ENCODE measurements at regions not wholly inside any gene's neighbourhood (a gene's known extent, or its start where the extent isn't known, plus 50 kb on each side); places are given as distances from the start of the nearest gene placed in this dataset.

DNA sequence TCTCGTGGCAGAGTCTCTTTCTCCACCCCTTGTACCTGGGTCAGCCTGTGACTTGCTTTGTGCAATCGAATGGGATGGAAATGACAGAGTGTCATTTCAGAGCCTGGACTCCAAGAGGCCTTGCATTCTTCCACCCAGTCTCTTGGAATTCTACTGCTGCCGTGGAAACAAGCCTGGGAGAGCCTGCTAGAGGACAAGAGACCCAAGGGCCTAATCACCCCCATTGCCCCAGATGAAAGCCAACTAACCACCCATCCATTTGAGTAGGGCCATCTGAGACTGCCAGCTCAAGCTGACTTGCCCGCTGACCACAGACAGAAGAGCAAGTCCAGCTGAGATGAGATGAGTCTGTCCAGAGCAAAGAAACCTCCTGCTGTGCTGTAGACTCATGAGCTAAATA lies 201.6 kb downstream of the PTPRU start:
- no peak overlapping the region for H3K9ac ChIP-seq (ENCODE audit: extremely low read depth, low read length, poor library complexity, severe bottlenecking)
- DNase-seq = peak; percentile 16
- no peaks in the 10 kb centered on the region for H3K27me3 ChIP-seq (ENCODE audit: control insufficient read depth, insufficient read depth, low read length, poor library complexity, severe bottlenecking)
- Mint-ChIP-seq H3K4me1 (peaks cover 15% of the 10 kb centered on the region), H3K9me3 (no peaks in the 10 kb centered on the region), H3K4me3 (no peak overlapping the region), H3K36me3 (ENCODE audit: low read depth) (no peaks in the 10 kb centered on the region), H3K27me3 (ENCODE audit: insufficient read depth) (peaks cover 2% of the 10 kb centered on the region), H3K27ac (no peak overlapping the region)
- WGBS, 2 experiments (ENCODE audit: insufficient coverage in 1 of 2, insufficient read length in 1 of 2) = 56 to 90% methylated on average over 3 to 4 of the region's 4 CpGs
- H3K4me3 ChIP-seq (ENCODE audit: low read length) = no peak overlapping the region
- H3K4me1 ChIP-seq (ENCODE audit: control insufficient read depth, insufficient read depth, low read length) = peaks cover 10% of the 10 kb centered on the region
- TF ChIP-seq CTCF (conservative IDR thresholded peaks at IDR 0.05) = no peak
- no peak overlapping the region for H3K27ac ChIP-seq (ENCODE audit: low read depth, low read length)
- H3K9me3 ChIP-seq (ENCODE audit: control insufficient read depth, low read length) = no peaks in the 10 kb centered on the region
- no peaks in the 10 kb centered on the region for H3K36me3 ChIP-seq (ENCODE audit: control insufficient read depth, insufficient read depth, low read length)

GRCh38 chr1:29436181-29436785 lies 200.0 kb downstream of the PTPRU start:
- H3K4me3 Mint-ChIP-seq = no peak overlapping the region
- H3K27me3 Mint-ChIP-seq (ENCODE audit: insufficient read depth) = peaks cover 2% of the 10 kb centered on the region
- no peaks in the 10 kb centered on the region for H3K36me3 ChIP-seq (ENCODE audit: control insufficient read depth, insufficient read depth, low read length)
- H3K4me1 Mint-ChIP-seq = peaks cover 13% of the 10 kb centered on the region
- H3K36me3 Mint-ChIP-seq (ENCODE audit: low read depth) = no peaks in the 10 kb centered on the region
- no peak overlapping the region for H3K4me3 ChIP-seq (ENCODE audit: low read length)
- no peak for TF ChIP-seq CTCF (conservative IDR thresholded peaks at IDR 0.05)
- no peaks in the 10 kb centered on the region for H3K27me3 ChIP-seq (ENCODE audit: control insufficient read depth, insufficient read depth, low read length, poor library complexity, severe bottlenecking)
- no peak overlapping the region for H3K27ac ChIP-seq (ENCODE audit: low read depth, low read length)
- peaks cover 8% of the 10 kb centered on the region for H3K9me3 Mint-ChIP-seq
- H3K27ac Mint-ChIP-seq = no peak overlapping the region
- H3K4me1 ChIP-seq (ENCODE audit: control insufficient read depth, insufficient read depth, low read length) = peaks cover 10% of the 10 kb centered on the region
- no peak overlapping the region for H3K9ac ChIP-seq (ENCODE audit: extremely low read depth, low read length, poor library complexity, severe bottlenecking)
- H3K9me3 ChIP-seq (ENCODE audit: control insufficient read depth, low read length) = peaks cover 1% of the 10 kb centered on the region
- DNase-seq = peak; percentile 57
- WGBS, 2 experiments (ENCODE audit: insufficient coverage in 1 of 2, insufficient read length in 1 of 2) = 76 to 86% methylated on average over 3 to 4 of the region's 4 CpGs

- WGBS, 2 experiments (ENCODE audit: insufficient coverage in 1 of 2, insufficient read length in 1 of 2) = 88 to 95% methylated on average over 2 to 3 of the region's 3 CpGs
- H3K4me3 Mint-ChIP-seq = no peak overlapping the region
- H3K9me3 ChIP-seq (ENCODE audit: control insufficient read depth, low read length) = peaks cover 13% of the 10 kb centered on the region
- peaks cover 4% of the 10 kb centered on the region for H3K27me3 Mint-ChIP-seq (ENCODE audit: insufficient read depth)
- H3K4me1 Mint-ChIP-seq = peaks cover 13% of the 10 kb centered on the region
- no peak overlapping the region for H3K9ac ChIP-seq (ENCODE audit: extremely low read depth, low read length, poor library complexity, severe bottlenecking)
- H3K36me3 ChIP-seq (ENCODE audit: control insufficient read depth, insufficient read depth, low read length) = no peaks in the 10 kb centered on the region
- TF ChIP-seq CTCF (conservative IDR thresholded peaks at IDR 0.05) = no peak
- H3K27ac Mint-ChIP-seq = no peak overlapping the region
- no peak for DNase-seq
- no peaks in the 10 kb centered on the region for H3K36me3 Mint-ChIP-seq (ENCODE audit: low read depth)
- peaks cover 10% of the 10 kb centered on the region for H3K4me1 ChIP-seq (ENCODE audit: control insufficient read depth, insufficient read depth, low read length)
- H3K9me3 Mint-ChIP-seq = peaks cover 24% of the 10 kb centered on the region
- no peak overlapping the region for H3K27ac ChIP-seq (ENCODE audit: low read depth, low read length)
- H3K27me3 ChIP-seq (ENCODE audit: control insufficient read depth, insufficient read depth, low read length, poor library complexity, severe bottlenecking) = no peaks in the 10 kb centered on the region
- H3K4me3 ChIP-seq (ENCODE audit: low read length) = no peak overlapping the region
These were observed 197.5 kb downstream of the PTPRU start for GRCh38 chr1:29433830-29434229.

Measured in endodermal cell (in vitro differentiated cells).